Keratinocyte (primary cell): ENCODE measurements at regions not wholly inside any gene's neighbourhood (a gene's known extent, or its start where the extent isn't known, plus 50 kb on each side); places are given as distances from the start of the nearest gene placed in this dataset.

Experiments
- CTCF ChIP-seq, 3 experiments: IDR thresholded peaks in 1 of 3; conservative IDR thresholded peaks in 1 of 3; optimal IDR thresholded peaks in 1 of 3; 2 replicates in 2 of 3; 3 replicates in 1 of 3; pipeline versions ENCODE3 to v1.5.1; 2011; ENCODE audit warnings: low read length in 3 of 3, mild to moderate bottlenecking in 3 of 3, moderate library complexity in 2 of 3, control low read depth in 1 of 3, inconsistent platforms in 1 of 3; ENCODE audit not compliant: insufficient read depth in 2 of 3; ENCODE audit errors: extremely low read depth in 1 of 3
- EZH2 ChIP-seq: IDR thresholded peaks from one replicate; pipeline ENCODE4 v1.6.1; 2012; ENCODE audit warnings: inconsistent platforms, mild to moderate bottlenecking, low read length, moderate library complexity

- TF ChIP-seq EZH2 (no peak), CTCF (optimal IDR thresholded peaks at IDR 0.05 in 1 of 3, IDR thresholded peaks at IDR 0.05 in 1 of 3, conservative IDR thresholded peaks at IDR 0.05 in 1 of 3; ENCODE audit: extremely low read depth in 1 of 3, insufficient read depth in 2 of 3, low read length in 3 of 3) (no peak)
These were observed 68.5 kb upstream of the LRIG3 start for GRCh38 chr12:58988643-58989344.
